NOMO-1 treated with DMSO at 0.1 percent for 48 hours (cell line): ENCODE measurements at regions not wholly inside any gene's neighbourhood (a gene's known extent, or its start where the extent isn't known, plus 50 kb on each side); places are given as distances from the start of the nearest gene placed in this dataset.
A peak's percentile ranks its signal among the peaks of the same experiment; 100 is the strongest.

Source experiments
- DNase-seq: peaks from one replicate; lab custom pipeline; 2025; ENCODE audit not compliant: unreplicated experiment; lab: John Stamatoyannopoulos, UW

DNA sequence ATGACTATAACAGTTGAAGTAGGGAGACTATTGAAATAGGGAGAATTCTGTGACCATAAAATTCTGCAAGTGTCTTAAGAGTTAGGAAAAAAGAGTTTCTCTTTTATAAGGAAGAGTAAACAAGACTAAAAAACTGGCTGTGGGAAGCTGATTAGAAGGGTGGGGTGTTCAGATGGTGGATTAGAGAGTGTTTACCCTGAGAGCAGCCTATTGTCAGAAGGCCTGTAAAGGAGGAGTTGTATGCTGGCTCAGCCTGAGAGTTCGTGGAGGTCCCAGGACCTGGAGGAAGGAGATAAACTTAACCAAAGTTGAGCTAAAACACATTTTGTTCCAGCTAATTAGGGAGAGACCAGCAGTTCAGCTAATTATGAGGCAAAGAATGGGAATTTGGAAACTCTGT, 629.7 kb downstream of the PCDH7 start:
- DNase-seq: no peak

DNA sequence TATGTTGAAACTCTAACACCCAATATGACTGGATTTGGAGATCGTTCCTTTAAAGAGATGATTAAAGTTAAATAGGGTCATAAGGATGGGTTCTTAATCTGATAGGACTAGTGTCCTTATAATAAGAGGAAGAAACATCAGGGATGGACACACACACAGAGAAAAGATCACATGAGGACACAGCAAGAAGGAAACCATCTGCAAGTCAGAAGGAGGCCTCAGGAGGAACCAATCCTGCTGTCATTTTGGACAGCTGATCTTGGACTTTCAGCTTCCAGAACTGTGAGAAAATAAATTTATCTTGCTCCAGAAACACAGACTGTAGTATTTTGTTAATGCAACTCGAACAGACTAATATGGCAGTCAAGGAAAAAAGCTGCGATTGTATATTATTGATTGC, 631.5 kb downstream of the PCDH7 start:
- no peak for DNase-seq

DNA sequence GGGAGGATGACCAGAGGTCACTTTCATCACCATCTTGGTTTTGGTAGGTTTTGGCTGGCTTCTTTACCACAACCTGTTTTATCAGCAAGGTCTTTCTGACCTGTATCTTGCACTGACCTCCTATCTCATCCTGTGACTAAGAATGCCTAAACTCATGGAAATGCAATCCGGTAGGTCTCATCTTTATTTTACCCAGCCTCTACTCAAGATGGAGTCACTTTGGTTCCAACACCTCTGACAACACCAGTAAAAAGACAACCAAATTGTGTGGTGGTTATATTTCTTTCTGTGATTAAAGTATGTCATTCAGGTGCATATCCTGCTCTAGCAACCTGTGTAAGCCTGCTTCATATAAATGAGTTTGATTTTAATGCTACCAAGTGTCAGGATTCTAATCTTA, 636.7 kb downstream of the PCDH7 start:
- no peak for DNase-seq

DNA sequence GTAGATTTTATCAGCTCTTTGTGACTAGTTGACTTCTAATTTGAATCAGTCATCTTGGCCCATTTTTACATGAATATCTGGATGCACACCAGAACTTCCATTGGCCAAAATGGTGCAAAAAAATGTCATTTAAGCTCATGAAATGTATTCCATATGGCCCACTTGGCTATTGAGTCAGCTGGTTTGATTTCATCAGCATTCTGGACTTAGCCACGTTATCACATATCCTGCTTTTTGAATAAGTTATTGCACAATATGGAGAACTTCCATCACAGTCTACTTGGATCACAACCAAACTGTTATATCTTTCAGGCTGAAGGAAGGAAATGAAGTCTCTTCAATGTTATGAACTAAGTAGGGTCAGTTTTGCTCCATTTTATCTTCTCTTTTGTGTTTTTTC, 640.6 kb downstream of the PCDH7 start:
- no peak for DNase-seq

DNA sequence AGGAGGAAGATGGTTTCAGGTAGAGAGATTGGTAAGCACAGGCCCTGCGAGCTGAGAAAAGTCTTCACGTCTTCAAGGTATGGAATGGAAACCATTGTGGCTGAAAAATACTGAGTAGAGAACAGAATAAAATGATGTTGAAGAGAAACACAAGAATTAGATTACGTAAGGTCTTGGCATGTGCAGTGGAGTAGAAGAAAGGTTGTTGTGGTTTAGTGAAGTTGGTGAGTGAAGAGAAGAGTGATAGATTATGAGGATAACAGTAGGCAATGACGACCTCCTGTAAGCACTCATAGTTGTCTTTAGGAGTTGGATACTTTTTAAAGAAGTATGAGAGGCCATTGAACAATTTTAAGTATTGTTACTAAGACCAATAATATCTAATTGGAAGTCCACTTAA, 642.6 kb downstream of the PCDH7 start:
- no peak for DNase-seq

DNA sequence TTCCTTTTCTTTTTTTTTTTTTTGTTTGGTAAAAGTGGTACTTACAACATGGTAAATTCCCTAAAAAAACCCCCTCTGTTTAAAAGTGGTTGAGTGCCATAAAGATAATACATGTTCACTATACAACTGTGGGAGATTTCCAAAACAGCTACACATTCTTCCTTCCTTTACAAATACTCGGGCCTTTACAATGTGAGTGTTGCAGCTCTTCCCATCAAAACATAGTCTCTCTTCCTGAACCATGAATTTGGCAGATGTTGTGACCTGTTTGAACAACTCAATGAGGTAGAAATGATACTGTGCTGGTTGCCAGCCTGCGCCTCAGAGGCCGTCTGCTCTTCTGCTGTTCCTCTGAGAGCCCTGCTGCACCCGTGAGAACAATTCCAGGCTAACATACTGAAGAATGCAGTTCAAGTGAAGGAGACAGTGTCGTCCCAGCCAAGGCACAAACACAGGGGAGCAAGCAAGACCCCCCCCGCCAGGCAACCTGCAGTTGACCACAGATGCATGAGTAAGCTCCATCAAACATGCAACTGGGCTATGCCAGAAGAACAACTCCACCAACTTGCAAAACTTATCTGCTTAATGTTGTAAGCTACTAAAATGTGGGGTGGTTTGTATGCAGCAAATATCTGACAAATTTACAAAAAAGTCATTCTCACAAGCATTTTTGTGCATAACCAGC, 645.0 kb downstream of the PCDH7 start:
- no peak for DNase-seq

DNA sequence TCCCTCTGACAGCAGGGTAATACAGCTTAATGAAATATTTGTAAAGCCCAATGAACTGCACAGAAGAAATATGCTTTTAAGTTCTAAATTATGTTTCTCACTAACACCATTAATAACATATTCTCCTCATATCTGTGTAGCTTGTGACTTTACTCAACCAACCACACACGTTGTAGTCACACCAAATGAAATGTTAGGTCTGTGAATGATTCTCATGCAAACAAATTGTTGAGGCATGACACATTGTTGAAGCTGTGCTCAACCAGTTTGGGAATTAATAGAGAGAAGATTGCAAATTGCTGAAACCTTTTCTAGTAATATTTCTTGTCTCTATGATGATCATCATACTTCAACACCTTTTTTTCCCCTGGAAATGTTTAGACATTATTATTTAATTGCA, 645.9 kb downstream of the PCDH7 start:
- DNase-seq: no peak

DNA sequence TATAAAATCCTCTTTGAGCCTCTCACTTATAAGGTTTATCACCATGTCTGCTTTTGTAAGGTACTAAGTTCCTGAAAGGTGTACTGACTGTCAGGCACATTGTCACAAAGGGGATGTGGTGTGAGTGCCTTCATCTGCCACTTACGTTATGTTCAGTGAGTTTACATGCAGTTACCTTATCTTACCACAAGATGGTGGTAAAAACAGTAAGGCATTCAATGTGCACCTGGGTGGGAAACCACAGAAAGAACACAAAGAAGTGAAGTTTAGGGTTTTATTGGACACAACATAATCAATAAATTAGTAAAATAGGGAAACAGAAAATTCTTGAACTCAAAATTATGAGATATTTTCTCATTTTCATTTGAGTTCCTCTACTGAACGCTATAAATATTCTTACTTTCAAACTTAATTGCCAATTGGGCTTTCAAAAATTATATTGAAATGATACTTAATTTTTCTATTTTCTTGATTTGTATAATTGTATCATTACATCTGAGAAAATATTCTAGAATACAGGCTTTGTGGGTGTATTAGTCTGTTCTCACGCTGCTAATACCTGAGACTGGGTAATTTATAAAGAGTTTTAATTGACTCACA, 650.8 kb downstream of the PCDH7 start:
- DNase-seq: peak; percentile 31

DNA sequence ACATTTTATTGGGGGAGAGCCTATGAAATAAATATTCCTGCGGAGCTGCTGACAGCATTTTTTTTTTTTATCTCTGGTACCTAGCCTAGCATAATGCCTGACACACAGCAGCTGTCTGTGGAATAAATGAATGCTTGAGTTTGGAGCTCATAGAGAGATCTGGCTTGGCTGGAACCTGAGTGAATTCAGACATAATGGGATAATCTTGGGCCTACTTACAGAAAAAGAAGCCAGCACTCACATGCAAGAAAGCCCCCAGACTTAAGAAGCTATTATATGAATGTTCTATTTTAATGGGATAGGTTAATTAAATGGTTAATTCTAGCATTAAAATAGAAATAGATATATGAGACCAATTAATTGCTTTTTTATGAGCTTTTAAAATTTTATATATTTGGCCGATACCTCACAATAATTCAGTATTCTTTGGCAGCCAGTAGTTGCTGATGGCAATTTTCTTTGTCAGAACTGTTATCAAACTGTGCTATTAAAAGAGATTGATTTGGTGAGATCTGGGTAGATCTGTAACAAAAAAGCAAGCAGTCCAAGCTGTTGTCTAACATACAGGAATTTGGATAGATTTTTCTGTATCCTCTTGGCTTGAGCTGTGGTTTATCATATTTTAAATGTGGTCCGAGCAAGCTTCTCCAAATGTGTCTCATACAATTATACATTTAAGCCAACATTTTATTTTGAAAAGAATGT, 654.2 kb downstream of the PCDH7 start:
- no peak for DNase-seq

DNA sequence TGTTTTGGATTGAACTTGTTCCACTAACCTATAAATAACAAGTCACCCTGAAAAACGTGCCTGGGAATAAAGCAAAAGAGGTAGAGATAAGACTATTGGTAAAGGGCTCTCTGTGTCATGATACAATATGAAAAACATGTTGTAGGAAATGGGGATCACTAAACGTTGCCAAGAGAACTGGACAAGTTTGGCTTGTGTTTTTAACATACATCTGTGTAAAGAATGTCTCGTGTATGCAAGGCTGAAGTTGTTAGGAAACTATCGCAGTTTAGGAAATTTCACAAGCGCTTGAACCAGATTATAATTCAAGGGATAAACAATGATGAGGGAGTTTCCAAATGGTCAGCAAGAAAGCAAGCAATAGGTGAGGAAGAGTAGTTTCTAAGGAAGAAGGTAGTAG, 655.8 kb downstream of the PCDH7 start:
- no peak for DNase-seq

DNA sequence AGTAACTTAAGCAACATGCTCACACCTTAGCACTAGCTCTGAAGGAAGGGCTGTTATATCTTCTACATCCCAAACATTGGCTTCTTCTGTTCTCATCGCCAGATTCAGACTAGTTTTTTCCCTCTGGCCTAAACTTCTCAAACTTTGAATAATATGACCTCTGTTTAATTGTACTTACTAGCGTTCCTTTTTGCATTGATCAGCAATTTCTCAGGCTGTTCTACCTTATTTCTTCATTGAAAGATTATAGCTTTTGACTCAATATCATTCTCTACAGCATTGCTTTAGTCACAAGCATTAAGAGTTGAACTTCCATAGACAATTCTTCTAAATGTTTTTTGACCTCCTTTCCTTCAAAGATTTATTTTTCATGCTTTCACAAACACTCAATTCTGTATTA, 659.2 kb downstream of the PCDH7 start:
- no peak for DNase-seq

DNA sequence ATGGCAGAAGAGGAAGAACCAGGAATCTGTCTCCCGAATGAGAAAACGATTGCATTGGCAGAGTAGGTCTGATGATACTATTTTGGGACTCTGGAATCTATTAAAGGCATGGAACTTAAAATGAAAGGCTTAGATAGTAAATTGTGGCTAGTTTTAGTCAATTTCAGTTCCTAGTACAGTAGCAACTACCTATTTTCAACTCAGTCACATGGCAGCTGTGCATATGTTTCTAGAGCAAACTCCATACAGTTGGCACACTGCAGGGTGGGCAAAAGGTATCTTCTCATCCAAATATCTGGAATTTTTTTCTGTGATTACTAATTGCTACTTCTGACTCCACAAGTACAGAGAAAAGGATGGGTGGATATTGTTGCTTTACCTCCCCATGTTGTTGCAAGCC, 663.6 kb downstream of the PCDH7 start:
- no peak for DNase-seq

DNA sequence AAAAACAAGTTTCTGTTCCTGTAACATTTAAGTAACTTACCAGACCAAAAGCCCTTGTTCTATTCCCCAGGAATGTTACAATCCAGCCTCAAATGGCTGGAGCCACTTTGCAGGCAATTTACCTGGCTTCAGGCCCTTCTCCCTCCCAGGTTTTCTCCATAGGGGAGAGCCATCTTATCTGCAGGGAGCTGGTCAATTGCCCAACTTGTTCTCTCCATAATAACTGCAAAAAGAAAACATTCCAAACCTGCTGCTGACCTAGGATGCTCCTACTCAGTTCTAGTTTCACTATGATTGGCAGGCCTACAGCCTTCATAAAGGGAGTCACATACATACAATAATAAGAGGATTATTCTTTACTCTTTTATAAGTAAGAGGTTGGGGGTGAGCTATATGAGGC, 670.7 kb downstream of the PCDH7 start:
- DNase-seq: no peak

DNA sequence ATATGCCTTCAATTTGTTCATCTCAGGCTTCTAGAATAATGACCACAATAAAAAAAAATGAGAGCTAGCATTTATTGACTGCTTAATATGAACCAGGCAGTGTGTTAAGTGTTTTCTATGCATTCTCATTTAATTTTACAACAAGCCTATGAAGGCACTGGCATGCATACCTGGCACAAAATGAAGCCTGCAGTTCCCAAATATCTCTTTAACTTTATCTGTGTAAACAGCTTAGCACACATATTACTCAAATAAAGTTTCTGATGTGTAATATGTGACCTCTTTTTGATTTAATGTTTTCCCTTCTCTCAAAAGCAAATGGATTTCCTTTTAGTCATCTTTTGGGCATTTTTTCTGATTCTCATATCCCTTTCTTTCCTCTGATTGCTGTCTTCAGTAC, 671.8 kb downstream of the PCDH7 start:
- DNase-seq: no peak

DNA sequence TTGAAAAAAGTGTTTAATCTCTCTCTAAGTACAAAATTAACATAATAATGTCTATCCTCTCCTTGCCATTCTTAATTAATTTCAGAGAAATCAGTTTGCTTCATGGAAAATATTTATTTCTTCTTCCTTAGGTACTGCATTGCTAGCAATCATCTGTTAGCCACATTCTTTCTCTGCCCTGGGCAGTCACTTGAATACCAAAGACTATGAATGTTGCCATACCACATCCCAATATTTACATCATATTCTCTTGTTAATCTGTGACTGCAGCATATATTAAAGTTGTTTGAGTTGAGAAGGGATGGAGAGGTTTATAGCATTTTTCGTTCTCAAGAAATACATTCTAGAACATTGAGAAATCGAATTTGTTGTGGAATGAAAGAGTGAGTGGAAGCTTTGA, 672.8 kb downstream of the PCDH7 start:
- no peak for DNase-seq

DNA sequence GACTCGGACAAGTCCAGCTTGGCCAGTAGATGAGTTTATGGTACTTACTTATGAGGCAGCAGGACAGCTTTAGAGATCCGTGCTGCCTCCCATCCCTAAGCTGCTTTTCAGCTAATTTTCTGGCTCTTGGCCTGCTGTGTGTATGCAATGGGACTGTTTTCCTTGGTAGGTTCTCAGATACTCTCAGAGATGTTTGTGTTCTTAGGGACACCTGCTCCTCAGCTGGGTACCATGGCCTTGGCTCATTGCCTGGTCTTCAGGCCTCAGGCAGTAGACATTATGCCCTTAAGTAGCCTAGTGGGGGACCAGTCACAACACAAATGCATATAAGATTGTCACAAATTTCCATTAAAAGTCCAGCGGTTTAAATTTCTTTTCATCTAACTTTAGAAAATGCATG, 688.0 kb downstream of the PCDH7 start:
- DNase-seq: no peak

DNA sequence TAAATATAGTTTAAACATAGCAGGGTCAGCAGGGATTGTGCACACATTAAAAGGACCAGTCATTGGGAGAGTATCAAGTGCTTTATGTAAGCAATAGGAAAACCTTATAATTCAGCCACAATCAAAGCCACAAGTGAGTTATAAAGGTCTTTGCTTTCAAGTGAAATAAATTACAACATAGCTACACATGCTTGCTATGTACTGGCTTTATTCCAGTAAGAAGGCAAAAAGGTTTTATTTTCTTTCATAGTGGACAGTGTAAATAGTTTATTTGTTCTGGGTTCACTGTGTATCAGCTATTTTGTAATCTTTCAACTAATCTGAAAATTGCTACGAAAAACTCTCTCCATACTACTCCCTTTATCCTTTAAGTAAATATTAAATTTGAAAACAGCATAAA, 691.4 kb downstream of the PCDH7 start:
- no peak for DNase-seq

DNA sequence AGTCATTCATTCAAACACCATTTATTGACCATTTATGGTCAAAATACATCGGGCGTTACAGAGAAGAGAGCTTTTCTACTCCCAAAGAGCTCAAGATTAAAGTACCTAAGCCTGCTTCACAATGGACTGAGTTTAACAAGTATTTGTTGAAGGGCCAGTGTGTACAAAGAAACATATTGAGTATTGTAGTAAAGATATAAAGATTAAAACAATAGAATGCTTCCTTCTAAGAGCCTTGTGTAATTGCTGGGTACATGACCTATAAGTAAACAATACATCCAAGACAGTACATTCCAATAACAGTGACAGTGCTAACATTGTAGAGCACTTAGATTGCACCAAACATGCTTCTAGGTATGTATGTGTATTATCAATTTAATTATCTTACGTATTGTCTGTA, 695.5 kb downstream of the PCDH7 start:
- DNase-seq: no peak

DNA sequence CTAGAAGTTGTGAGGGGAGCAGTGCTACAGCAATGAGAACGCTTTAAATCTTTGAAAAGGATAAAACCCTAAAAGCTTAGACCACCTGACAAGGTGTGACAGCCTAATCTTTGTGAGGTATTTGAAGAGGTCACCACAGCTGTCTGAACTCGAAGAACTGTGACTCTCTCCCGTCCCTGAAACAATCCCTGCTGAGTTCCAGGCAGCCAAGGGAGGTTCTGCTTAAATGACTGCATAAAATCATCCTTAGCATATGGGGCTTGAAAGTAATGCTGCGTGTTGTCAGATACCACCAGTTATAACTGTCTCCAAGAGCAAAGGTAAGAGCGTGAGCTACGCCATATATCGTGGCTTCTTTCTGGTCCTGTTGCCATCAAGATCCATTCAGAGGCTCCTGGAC, 696.3 kb downstream of the PCDH7 start:
- DNase-seq: no peak

DNA sequence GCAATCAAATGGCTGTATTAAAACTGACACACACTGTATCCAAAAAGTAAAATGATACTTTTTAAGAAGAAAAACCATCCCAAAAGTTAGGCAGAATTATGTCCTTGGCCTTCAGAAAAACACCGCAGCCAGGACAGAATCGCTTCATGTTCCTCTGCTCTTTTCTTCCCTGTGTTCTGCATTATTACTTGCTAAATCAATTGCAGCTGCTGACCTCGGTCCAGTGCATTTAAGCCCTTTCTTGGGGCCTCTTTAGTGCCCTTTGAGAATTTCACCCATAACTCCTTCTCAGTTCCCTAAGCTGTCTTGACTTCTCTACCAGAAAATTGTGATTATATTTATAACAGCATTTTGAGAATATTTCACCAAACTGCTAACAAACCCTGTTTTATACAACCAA, 696.9 kb downstream of the PCDH7 start:
- no peak for DNase-seq

DNA sequence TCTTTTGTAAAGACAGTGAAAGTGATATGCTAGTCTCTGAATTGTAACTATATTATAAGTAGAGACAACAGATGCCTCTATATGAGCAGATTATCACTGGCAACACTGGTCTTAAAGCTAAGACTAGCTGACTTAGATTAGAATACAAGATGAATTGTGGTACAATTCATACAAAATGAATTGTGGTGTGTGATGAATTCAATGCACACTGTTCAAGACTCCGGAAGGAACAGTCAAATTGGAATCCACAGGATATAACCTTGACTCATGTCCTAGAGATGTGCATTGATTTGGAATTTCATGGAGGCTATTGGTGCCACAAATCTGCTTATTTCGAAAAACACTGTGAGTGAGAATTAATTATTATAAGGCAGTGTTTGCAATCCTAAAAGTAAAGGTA, 701.8 kb downstream of the PCDH7 start:
- no peak for DNase-seq

DNA sequence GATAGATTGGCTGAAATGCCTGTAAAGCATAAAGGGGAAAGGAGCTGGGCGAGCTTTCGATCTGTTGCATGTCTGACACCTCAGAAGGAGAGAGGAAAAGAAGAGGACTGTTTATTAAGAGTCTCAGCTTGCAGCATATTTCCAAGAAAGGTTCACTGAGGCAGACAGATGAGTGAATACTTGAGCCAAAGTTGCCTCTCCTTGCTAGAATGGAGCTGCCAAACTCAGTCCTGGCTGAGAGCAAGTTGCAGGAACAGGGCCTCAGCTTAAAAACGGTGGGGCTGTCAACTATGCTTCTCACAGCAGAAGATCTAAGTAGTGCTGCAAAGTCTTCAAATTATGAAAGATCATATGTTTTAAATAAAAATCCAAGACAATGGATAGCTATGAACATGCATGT, 707.5 kb downstream of the PCDH7 start:
- no peak for DNase-seq

DNA sequence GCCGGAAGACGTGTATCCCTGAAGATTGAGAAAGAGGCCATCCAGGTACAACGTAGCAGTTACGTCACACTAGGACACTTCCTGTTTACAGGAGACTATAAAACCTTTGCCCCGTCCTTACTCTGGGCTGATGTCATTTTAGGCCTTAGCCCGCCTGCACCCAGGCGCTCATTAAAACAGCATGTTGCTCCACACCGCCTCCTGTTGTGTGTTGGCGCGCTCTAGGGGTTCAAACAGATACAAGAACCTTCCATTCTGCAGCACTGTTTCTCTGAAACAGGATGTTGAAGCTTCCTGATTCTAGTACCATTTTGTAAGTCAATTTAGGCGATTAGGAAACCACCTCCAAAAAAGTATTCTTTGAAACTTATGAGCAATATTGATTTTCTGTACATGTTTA, 722.1 kb downstream of the PCDH7 start:
- no peak for DNase-seq
